IMR-90 (cell line): ENCODE measurements at regions not wholly inside any gene's neighbourhood (a gene's known extent, or its start where the extent isn't known, plus 50 kb on each side); places are given as distances from the start of the nearest gene placed in this dataset.

ENCODE experiments used
- ATAC-seq: fragments of 200-7000 bp; cut with Tn5 transposase; 2 replicates; pipeline ENCODE4 v1.9.1; 2020; ENCODE audit warnings: low read depth, mild to moderate bottlenecking, moderate library complexity
- BruUV-seq: library from RNA; stranded (reverse); fragments of 400-500 nt; replicated peaks from 2 replicates; lab custom pipeline; 2021; lab: Mats Ljungman, UMichigan
- CTCF ChIA-PET: fragments of 300-600 bp; formaldehyde crosslinking; extraction: SDS; loops from one replicate; lab custom pipeline; 2021; ENCODE audit warnings: antibody characterized with exemption; lab: Yijun Ruan, JAX
- POLR2A ChIA-PET: fragments of 300-600 bp; sonication (Branson Sonifier 250); formaldehyde crosslinking; loops from one replicate; lab custom pipeline; 2022; ENCODE audit warnings: antibody characterized with exemption; ENCODE audit not compliant: unreplicated experiment; lab: Charles Lee
- DNase-seq: peaks from one replicate; pipeline ENCODE4 v3.0.0; 2013
- H2AFZ ChIP-seq: replicated peaks from 2 replicates; pipeline ENCODE3; 2013; ENCODE audit warnings: low read length, mild to moderate bottlenecking; ENCODE audit not compliant: poor library complexity
- H2AK5ac ChIP-seq: 2 replicates; pipeline ENCODE4 v1.6.1; 2013; ENCODE audit warnings: low read depth, low read length, inconsistent platforms
- H2AK9ac ChIP-seq: replicated peaks from 2 replicates; pipeline ENCODE3; 2013; ENCODE audit warnings: mild to moderate bottlenecking, low read depth, low read length, moderate library complexity; ENCODE audit not compliant: poor library complexity
- H2BK120ac ChIP-seq: 2 replicates; pipeline ENCODE4 v1.6.1; 2013; ENCODE audit warnings: low read depth, low read length, inconsistent platforms
- H2BK15ac ChIP-seq: 3 replicates; pipeline ENCODE4 v1.6.1; 2013; ENCODE audit warnings: low read depth, low read length, inconsistent platforms
- H2BK20ac ChIP-seq: 2 replicates; pipeline ENCODE4 v1.6.1; 2013; ENCODE audit warnings: low read depth, mild to moderate bottlenecking, inconsistent platforms, low read length, moderate library complexity
- H2BK5ac ChIP-seq: 2 replicates; pipeline ENCODE4 v1.6.1; 2013; ENCODE audit warnings: mild to moderate bottlenecking, low read depth, low read length, inconsistent platforms; ENCODE audit not compliant: poor library complexity, severe bottlenecking
- H3K14ac ChIP-seq: replicated peaks from 2 replicates; pipeline ENCODE4 v1.6.1; 2013; ENCODE audit warnings: low read depth, low read length, inconsistent platforms
- H3K18ac ChIP-seq: 2 replicates; pipeline ENCODE4 v1.6.1; 2013; ENCODE audit warnings: low read depth, low read length, control low read depth
- H3K23ac ChIP-seq: 2 replicates; pipeline ENCODE4 v1.6.1; 2013; ENCODE audit warnings: low read depth, low read length, inconsistent platforms
- H3K27ac ChIP-seq: 2 replicates; pipeline ENCODE4 v1.5.1; 2013; ENCODE audit warnings: mild to moderate bottlenecking, control low read depth, low read length; ENCODE audit not compliant: insufficient read depth
- H3K27me3 ChIP-seq: 2 replicates; pipeline ENCODE4 v1.6.1; 2013; ENCODE audit warnings: low read length; ENCODE audit not compliant: control insufficient read depth, insufficient read depth
- H3K36me3 ChIP-seq: 2 replicates; pipeline ENCODE4 v1.6.1; 2013; ENCODE audit warnings: low read length, mixed read lengths; ENCODE audit not compliant: control insufficient read depth, insufficient read depth
- H3K4ac ChIP-seq: 2 replicates; pipeline ENCODE4 v1.6.1; 2013; ENCODE audit warnings: low read depth, low read length, inconsistent platforms
- H3K4me1 ChIP-seq: 2 replicates; pipeline ENCODE4 v1.6.1; 2013; ENCODE audit warnings: low read length, mixed read lengths; ENCODE audit not compliant: control insufficient read depth, insufficient read depth
- H3K4me2 ChIP-seq: 2 replicates; pipeline ENCODE4 v1.6.1; 2013; ENCODE audit warnings: low read depth, mild to moderate bottlenecking, control low read depth, low read length, moderate library complexity
- H3K4me3 ChIP-seq: 2 replicates; pipeline ENCODE4 v1.5.1; 2013; ENCODE audit warnings: low read depth, mild to moderate bottlenecking, control low read depth, low read length, moderate library complexity; ENCODE audit not compliant: insufficient read depth
- H3K56ac ChIP-seq: 2 replicates; pipeline ENCODE4 v1.6.1; 2013; ENCODE audit warnings: low read length, inconsistent platforms; ENCODE audit not compliant: insufficient read depth; ENCODE audit errors: extremely low read depth
- H3K79me1 ChIP-seq, 2 experiments: 2 replicates each; pipeline ENCODE4 v1.6.1; 2013; ENCODE audit warnings: low read length in 2 of 2, inconsistent platforms in 1 of 2, low read depth in 1 of 2
- H3K9ac ChIP-seq: 2 replicates; pipeline ENCODE4 v1.6.1; 2013; ENCODE audit warnings: low read depth, low read length, control low read depth
- H3K9me1 ChIP-seq: 2 replicates; pipeline ENCODE4 v1.6.1; 2013; ENCODE audit warnings: low read length, inconsistent platforms; ENCODE audit not compliant: insufficient read depth
- H3K9me3 ChIP-seq: 2 replicates; pipeline ENCODE4 v1.6.1; 2013; ENCODE audit warnings: low read length; ENCODE audit not compliant: control insufficient read depth, insufficient read depth
- H4K20me1 ChIP-seq: 2 replicates; pipeline ENCODE4 v1.6.1; 2013; ENCODE audit warnings: low read length, inconsistent platforms; ENCODE audit not compliant: insufficient read depth
- H4K5ac ChIP-seq: 2 replicates; pipeline ENCODE4 v1.6.1; 2013; ENCODE audit warnings: mild to moderate bottlenecking, low read depth, low read length, control low read depth
- H4K8ac ChIP-seq, 2 experiments: 2 replicates each; pipeline ENCODE4 v1.6.1; 2013; ENCODE audit warnings: low read depth in 2 of 2, low read length in 2 of 2, control low read depth in 1 of 2, inconsistent platforms in 1 of 2
- H4K91ac ChIP-seq: 2 replicates; pipeline ENCODE4 v1.6.1; 2013; ENCODE audit warnings: low read depth, low read length, inconsistent platforms; ENCODE audit not compliant: insufficient read depth
- BHLHE40 ChIP-seq: fragments of 150-350 bp; IDR thresholded peaks from 2 replicates; pipeline ENCODE4 v1.6.1; 2016; ENCODE audit warnings: mild to moderate bottlenecking, low read depth, low read length
- CEBPB ChIP-seq: IDR thresholded peaks from 2 replicates; pipeline ENCODE4 v1.6.1; 2012; ENCODE audit warnings: low read depth, low read length, improper control_type of control experiment
- CHD1 ChIP-seq: IDR thresholded peaks from 2 replicates; pipeline ENCODE4 v1.6.1; 2012; ENCODE audit warnings: low read depth, low read length, improper control_type of control experiment
- CTCF ChIP-seq: conservative IDR thresholded peaks from 2 replicates; pipeline ENCODE4 v1.5.1; 2012; ENCODE audit warnings: mild to moderate bottlenecking, low read depth, low read length, improper control_type of control experiment
- ELK1 ChIP-seq: fragments of 150-350 bp; IDR thresholded peaks from 2 replicates; pipeline ENCODE4 v1.6.1; 2016; ENCODE audit warnings: low read depth, mild to moderate bottlenecking, low read length, moderate library complexity, borderline replicate concordance
- FOS ChIP-seq: fragments of 150-350 bp; IDR thresholded peaks from 2 replicates; pipeline ENCODE4 v1.6.1; 2016; ENCODE audit warnings: low read depth, low read length
- MAFK ChIP-seq: IDR thresholded peaks from 2 replicates; pipeline ENCODE4 v1.6.1; 2012; ENCODE audit warnings: low read depth, low read length, improper control_type of control experiment
- MXI1 ChIP-seq: IDR thresholded peaks from 2 replicates; pipeline ENCODE4 v1.6.1; 2012; ENCODE audit warnings: low read depth, mild to moderate bottlenecking, low read length, moderate library complexity, borderline replicate concordance
- POLR2A ChIP-seq: IDR thresholded peaks from 2 replicates; pipeline ENCODE4 v1.6.1; 2012; ENCODE audit warnings: mild to moderate bottlenecking, low read depth, low read length
- RAD21 ChIP-seq: IDR thresholded peaks from 2 replicates; pipeline ENCODE4 v1.6.1; 2012; ENCODE audit warnings: low read length, improper control_type of control experiment
- RCOR1 ChIP-seq: IDR thresholded peaks from 2 replicates; pipeline ENCODE4 v1.6.1; 2012; ENCODE audit warnings: mild to moderate bottlenecking, low read length, improper control_type of control experiment; ENCODE audit not compliant: insufficient replicate concordance
- RFX5 ChIP-seq: IDR thresholded peaks from 2 replicates; pipeline ENCODE4 v1.8.0; 2012; ENCODE audit warnings: low read depth, mild to moderate bottlenecking, low read length, moderate library complexity
- SMC3 ChIP-seq: fragments of 150-350 bp; IDR thresholded peaks from 2 replicates; pipeline ENCODE4 v1.6.1; 2016; ENCODE audit warnings: low read depth, mild to moderate bottlenecking, antibody characterized with exemption, low read length, moderate library complexity
- USF2 ChIP-seq: fragments of 150-350 bp; IDR thresholded peaks from 2 replicates; pipeline ENCODE4 v1.6.1; 2017; ENCODE audit warnings: mild to moderate bottlenecking, antibody characterized with exemption, low read length, low read depth
- WGBS, 2 experiments: methylation state at CpG; one replicate each; pipeline versions ENCODE4 v1.1.5 to v1.1.7; 2013; ENCODE audit warnings: missing lambda C conversion rate in 2 of 2; ENCODE audit not compliant: insufficient read length in 1 of 2; ENCODE audit errors: extremely low coverage in 2 of 2; 5-methylcytosine and 5-hydroxymethylcytosine counted together
- dilution Hi-C: fragments of 300-500 bp; cut with HindIII; formaldehyde crosslinking; loops from one replicate; pipeline ENCODE4 v1.14.3; 2018; ENCODE audit warnings: low sequenced_read_pairs; ENCODE audit not compliant: unreplicated experiment
- in situ Hi-C: fragments of 300-500 bp; cut with MboI; formaldehyde crosslinking; loops from 3 replicates; pipeline ENCODE4 v1.14.3; 2019; ENCODE audit warnings: low sequenced_read_pairs, inconsistent platforms, mixed read lengths
- intact Hi-C: fragments of 100-400 bp; cut with micrococcal nuclease; formaldehyde crosslinking; loops from 2 replicates; pipeline ENCODE4 v1.10.0; 2022

GRCh38 chr5:124669956-124670721 is 76.3 kb downstream of the ZNF608 start:
- Histone ChIP-seq H3K27ac (no peak overlapping the region), H3K27me3 (no peaks in the 10 kb centered on the region), H3K14ac (peak overlapping the region; percentile 57; the same call in 1 of the 2 replicates), H3K4me2 (peak overlapping the region; percentile 18), H2BK15ac (no peak overlapping the region), H2AFZ (no peak overlapping the region), H3K4me1 (peaks cover 7% of the 10 kb centered on the region), H3K23ac (peak overlapping the region; percentile 42; the same call in 1 of the 2 replicates), H3K79me1 (peaks cover 22 to 53% of the 10 kb centered on the region in 2 experiments), H2BK5ac (peak overlapping the region; percentile 55), H2AK5ac (peak overlapping the region; percentile 45; the same call in 1 of the 2 replicates), H4K8ac (peak overlapping the region in 1 of 2 experiments; percentile 59; a peak in 2 of 4 replicates), H3K18ac (peak overlapping the region; percentile 1; the same call in 1 of the 2 replicates), H4K20me1 (peaks cover 4% of the 10 kb centered on the region; the same call in 1 of the 2 replicates), H3K4ac (peak overlapping the region; percentile 58; the same call in 1 of the 2 replicates), H3K56ac (no peak overlapping the region), H3K9me3 (no peaks in the 10 kb centered on the region), H3K36me3 (no peaks in the 10 kb centered on the region), H3K9me1 (peaks cover 6% of the 10 kb centered on the region), H4K91ac (0 out of 2 replicates have a peak overlapping the region, but pooled peaks have one; percentile 41), H2BK20ac (peak overlapping the region; percentile 71; the same call in 1 of the 2 replicates), H2AK9ac (no peak overlapping the region), H2BK120ac (peak overlapping the region; percentile 66; the same call in 1 of the 2 replicates), H3K9ac (no peak overlapping the region), H3K4me3 (no peak overlapping the region), H4K5ac (peak overlapping the region; percentile 0; the same call in 1 of the 2 replicates)
- intact Hi-C loops = no loop called here
- DNase-seq (peak; percentile 79), ATAC-seq (peak; percentile 83)
- ChIA-PET CTCF (interaction anchor here (0.5 to 0.9 kb wide), 4 partner anchors 19 to 583 kb away, joined by 3 to 4 read pairs (median 4); no protein-coding TSS in a partner anchor), POLR2A (interaction anchor here (0.5 kb wide), 1 partner anchor 1158 kb away, joined by 5 read pairs; the partner anchor contains the start of gene CSNK1G3)
- dilution Hi-C loops = no loop called here
- WGBS, 2 experiments = no CpG with 5 or more reads among the region's 7 CpGs
- BruUV-seq = no TSS peak
- in situ Hi-C loops = no loop called here
- TF ChIP-seq POLR2A = no peak
- no peak for TF ChIP-seq BHLHE40
- no peak for TF ChIP-seq CHD1
- TF ChIP-seq RAD21 = no peak
- TF ChIP-seq CEBPB = no peak
- TF ChIP-seq ELK1 = no peak
- TF ChIP-seq RCOR1 = no peak
- no peak for TF ChIP-seq SMC3
- TF ChIP-seq MXI1 = no peak
- TF ChIP-seq MAFK = no peak
- TF ChIP-seq CTCF = no peak
- TF ChIP-seq FOS = no peak; the same call in 1 of the 2 replicates
- TF ChIP-seq USF2 = no peak
- TF ChIP-seq RFX5 = no peak
